ENCODE measurements at regions not wholly inside any gene's neighbourhood (a gene's known extent, or its start where the extent isn't known, plus 50 kb on each side); places are given as distances from the start of the nearest gene placed in this dataset.

GRCh38 chr16:27690608-27691007, 140.7 kb downstream of the KATNIP start:
- H3K4me3 ChIP-seq (ENCODE audit: low read depth in 2 of 2, low read length in 1 of 2) = no peak overlapping the region
- H3K4me1 ChIP-seq (ENCODE audit: control insufficient read depth in 1 of 2, insufficient read depth in 2 of 2, low read depth in 1 of 2, low read length in 1 of 2) = peaks cover 0 to 3% of the 10 kb centered on the region in 2 experiments; a peak in 1 of 4 replicates
- 75% methylated on average over 3 of the region's 3 CpGs for WGBS (ENCODE audit: low lambda C conversion rate)
- H3K9me2 ChIP-seq = no peaks in the 10 kb centered on the region
- POLR2A ChIA-PET = no interaction called here
- H2AFZ ChIP-seq (ENCODE audit: low read depth) = no peak overlapping the region
- H3K9ac ChIP-seq = no peak overlapping the region
- H3F3A ChIP-seq (replicated peaks; ENCODE audit: insufficient read depth) = no peaks in the 10 kb centered on the region
- H3K4me2 ChIP-seq = no peak overlapping the region
- H3K79me2 ChIP-seq (ENCODE audit: insufficient read depth) = no peaks in the 10 kb centered on the region
- no peak overlapping the region for H3K27ac ChIP-seq (ENCODE audit: low read depth in 2 of 2, low read length in 1 of 2)
- TF ChIP-seq RAD21 (IDR thresholded peaks at IDR 0.05; ENCODE audit: low read length) (peak; percentile 33), EZH2phosphoT487 (IDR thresholded peaks at IDR 0.05; ENCODE audit: borderline replicate concordance, low read depth) (no peak), MEF2A (IDR thresholded peaks at IDR 0.05; ENCODE audit: borderline replicate concordance, low read depth) (no peak), REST (IDR thresholded peaks at IDR 0.05; ENCODE audit: low read depth, low read length) (no peak), ELF1 (IDR thresholded peaks at IDR 0.05) (no peak)
- H3K36me3 ChIP-seq (replicated peaks in 1 of 2; ENCODE audit: control insufficient read depth in 1 of 2, insufficient read depth in 2 of 2, low read length in 1 of 2) = peaks cover 0 to 2% of the 10 kb centered on the region in 2 experiments
- no peaks in the 10 kb centered on the region for H3K9me3 ChIP-seq
- no peaks in the 10 kb centered on the region for H3K27me3 ChIP-seq (ENCODE audit: insufficient read depth)
- CTCF ChIA-PET = interaction anchor here (0.9 to 1.5 kb wide), 2 partner anchors 11 to 51 kb away, joined by 3 to 4 read pairs; no protein-coding TSS in a partner anchor
- no peaks in the 10 kb centered on the region for H4K20me1 ChIP-seq (ENCODE audit: insufficient read depth)
- no peak for DNase-seq

DNA sequence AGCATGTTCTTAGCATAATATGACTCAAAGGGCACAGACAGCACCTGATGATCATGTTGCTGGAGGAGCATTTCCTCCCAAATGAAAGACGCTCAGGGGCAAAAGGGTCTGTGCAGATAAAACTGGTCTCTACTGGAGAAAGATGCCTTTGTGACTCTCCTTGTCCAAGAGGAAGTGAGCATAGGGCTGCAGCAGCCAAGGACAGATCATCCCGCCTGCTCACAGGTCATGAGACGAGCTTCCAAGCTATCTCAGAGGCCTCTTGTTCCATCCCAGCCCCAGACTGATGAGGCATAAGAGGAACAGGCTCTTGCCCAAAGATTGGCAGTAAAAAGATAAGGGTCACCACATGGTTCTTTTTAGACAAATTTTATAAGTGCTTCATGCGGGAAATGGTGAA, 141.8 kb downstream of the KATNIP start:
- Histone ChIP-seq H3K27me3 (ENCODE audit: insufficient read depth) (no peaks in the 10 kb centered on the region), H4K20me1 (ENCODE audit: insufficient read depth) (no peaks in the 10 kb centered on the region), H3F3A (replicated peaks; ENCODE audit: insufficient read depth) (no peaks in the 10 kb centered on the region), H3K79me2 (ENCODE audit: insufficient read depth) (no peaks in the 10 kb centered on the region), H2AFZ (ENCODE audit: low read depth) (no peak overlapping the region), H3K36me3 (replicated peaks in 1 of 2; ENCODE audit: control insufficient read depth in 1 of 2, insufficient read depth in 2 of 2, low read length in 1 of 2) (peaks cover 0 to 2% of the 10 kb centered on the region in 2 experiments), H3K9ac (no peak overlapping the region), H3K4me2 (no peak overlapping the region), H3K9me3 (no peaks in the 10 kb centered on the region), H3K27ac (ENCODE audit: low read depth in 2 of 2, low read length in 1 of 2) (no peak overlapping the region), H3K4me3 (ENCODE audit: low read depth in 2 of 2, low read length in 1 of 2) (no peak overlapping the region), H3K4me1 (ENCODE audit: control insufficient read depth in 1 of 2, insufficient read depth in 2 of 2, low read depth in 1 of 2, low read length in 1 of 2) (no peaks in the 10 kb centered on the region; a peak in 1 of 4 replicates), H3K9me2 (no peaks in the 10 kb centered on the region)
- DNase-seq = no peak
- 100% methylated on average over 4 of the region's 4 CpGs for WGBS (ENCODE audit: low lambda C conversion rate)
- POLR2A ChIA-PET = no interaction called here
- TF ChIP-seq MXI1 (IDR thresholded peaks at IDR 0.05; ENCODE audit: low read depth, low read length) = no peak
- CTCF ChIA-PET = interaction anchor here (1.1 to 3.0 kb wide), 2 partner anchors 9 to 52 kb away, joined by 3 to 9 read pairs; no protein-coding TSS in a partner anchor

- Histone ChIP-seq H2AFZ (ENCODE audit: low read depth) (no peak overlapping the region), H3K27ac (ENCODE audit: low read depth in 2 of 2, low read length in 1 of 2) (no peak overlapping the region), H3K4me3 (ENCODE audit: low read depth in 2 of 2, low read length in 1 of 2) (no peak overlapping the region), H3K4me2 (no peak overlapping the region), H3F3A (replicated peaks; ENCODE audit: insufficient read depth) (no peaks in the 10 kb centered on the region), H3K9me3 (no peaks in the 10 kb centered on the region), H3K9me2 (no peaks in the 10 kb centered on the region), H3K4me1 (ENCODE audit: control insufficient read depth in 1 of 2, insufficient read depth in 2 of 2, low read depth in 1 of 2, low read length in 1 of 2) (no peaks in the 10 kb centered on the region; a peak in 1 of 4 replicates), H3K79me2 (ENCODE audit: insufficient read depth) (no peaks in the 10 kb centered on the region), H3K27me3 (ENCODE audit: insufficient read depth) (no peaks in the 10 kb centered on the region), H3K36me3 (replicated peaks in 1 of 2; ENCODE audit: control insufficient read depth in 1 of 2, insufficient read depth in 2 of 2, low read length in 1 of 2) (no peaks in the 10 kb centered on the region), H3K9ac (no peak overlapping the region), H4K20me1 (ENCODE audit: insufficient read depth) (no peaks in the 10 kb centered on the region)
- WGBS (ENCODE audit: low lambda C conversion rate) = 82% methylated on average over 10 of the region's 10 CpGs
- ChIA-PET POLR2A (interaction anchor here (1.0 kb wide), 1 partner anchor 33 kb away, joined by 3 read pairs; no protein-coding TSS in a partner anchor), CTCF (interaction anchor here (0.8 to 3.0 kb wide), 2 partner anchors 29 to 53 kb away, joined by 3 to 9 read pairs; no protein-coding TSS in a partner anchor)
- TF ChIP-seq NRF1 (IDR thresholded peaks at IDR 0.05; ENCODE audit: low read depth, low read length) = no peak
- TF ChIP-seq MEF2A (IDR thresholded peaks at IDR 0.05; ENCODE audit: borderline replicate concordance, low read depth) = no peak
- no peak for TF ChIP-seq RXRA (IDR thresholded peaks at IDR 0.05; ENCODE audit: borderline replicate concordance, low read depth)
- no peak for DNase-seq
Observed at GRCh38 chr16:27692576-27692975, 142.6 kb downstream of the KATNIP start.

Measured in SK-N-SH (cell line).